ENCODE measurements at regions not wholly inside any gene's neighbourhood (a gene's known extent, or its start where the extent isn't known, plus 50 kb on each side); places are given as distances from the start of the nearest gene placed in this dataset.

GRCh38 chr5:129398026-129398678, 61.9 kb upstream of the ADAMTS19 start:
- DNase-seq (ENCODE audit: insufficient read length, low spot score) (no peak), FAIRE-seq (no peak)

GRCh38 chr5:129399069-129399468, 61.0 kb upstream of the ADAMTS19 start:
- DNase-seq (ENCODE audit: insufficient read length, low spot score) (no peak), FAIRE-seq (no peak)

- FAIRE-seq (no peak), DNase-seq (ENCODE audit: insufficient read length, low spot score) (no peak)
Observed at GRCh38 chr5:129400395-129400983, 59.6 kb upstream of the ADAMTS19 start.

GRCh38 chr5:129405222-129405621, 54.9 kb upstream of the ADAMTS19 start:
- FAIRE-seq (no peak), DNase-seq (ENCODE audit: insufficient read length, low spot score) (no peak)

GRCh38 chr5:129406440-129406839, 53.7 kb upstream of the ADAMTS19 start:
- DNase-seq (ENCODE audit: insufficient read length, low spot score) (no peak), FAIRE-seq (no peak)

Data from GM19239 (cell line).